GM12872 (cell line): ENCODE measurements at regions not wholly inside any gene's neighbourhood (a gene's known extent, or its start where the extent isn't known, plus 50 kb on each side); places are given as distances from the start of the nearest gene placed in this dataset.

Experiments
- TF ChIP-seq, protein P1 (sequence below): IDR thresholded peaks from 3 replicates; pipeline ENCODE4 v1.5.1; 2011; ENCODE audit warnings: low read depth, mild to moderate bottlenecking, low read length, moderate library complexity; ENCODE audit not compliant: insufficient read depth

DNA sequence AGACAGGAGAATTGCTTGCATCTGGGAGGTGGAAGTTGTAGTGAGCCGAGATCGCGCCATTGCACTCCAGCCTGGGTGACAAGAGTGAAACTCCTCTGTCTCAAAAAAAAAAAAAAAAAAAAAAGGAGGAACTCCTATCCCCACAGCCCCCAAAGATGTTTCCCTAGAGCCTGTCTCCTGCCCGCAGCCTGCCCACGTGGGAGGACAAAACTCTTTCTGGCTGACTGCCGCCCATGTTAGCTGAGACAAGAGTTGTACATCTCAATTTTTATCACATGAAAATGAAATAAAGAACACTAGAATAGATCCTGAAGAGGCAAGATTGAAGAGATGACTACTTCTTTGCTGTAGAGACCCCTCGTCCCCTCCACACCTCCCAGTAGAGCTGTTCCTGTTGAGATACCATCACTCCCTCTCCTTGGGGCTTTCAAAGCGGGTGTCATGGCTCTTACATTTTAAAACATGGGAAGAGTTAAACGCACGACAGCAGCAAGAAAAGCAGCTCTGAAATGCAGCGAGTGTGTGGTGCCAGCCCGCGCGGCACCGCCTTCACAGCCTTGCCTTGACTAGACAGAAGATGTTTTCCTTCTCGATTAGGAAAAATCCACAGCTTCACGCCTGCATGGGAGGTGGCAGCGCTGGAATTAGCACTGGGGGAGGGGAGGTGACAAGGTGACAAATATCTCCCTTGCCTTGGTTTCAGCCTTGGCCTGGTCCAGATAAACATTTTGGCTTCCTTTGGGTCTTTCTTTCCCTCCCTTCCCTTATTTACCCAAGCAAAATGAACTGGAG lies 253.4 kb upstream of the CSF3R start:
- TF ChIP-seq, protein P1, sequence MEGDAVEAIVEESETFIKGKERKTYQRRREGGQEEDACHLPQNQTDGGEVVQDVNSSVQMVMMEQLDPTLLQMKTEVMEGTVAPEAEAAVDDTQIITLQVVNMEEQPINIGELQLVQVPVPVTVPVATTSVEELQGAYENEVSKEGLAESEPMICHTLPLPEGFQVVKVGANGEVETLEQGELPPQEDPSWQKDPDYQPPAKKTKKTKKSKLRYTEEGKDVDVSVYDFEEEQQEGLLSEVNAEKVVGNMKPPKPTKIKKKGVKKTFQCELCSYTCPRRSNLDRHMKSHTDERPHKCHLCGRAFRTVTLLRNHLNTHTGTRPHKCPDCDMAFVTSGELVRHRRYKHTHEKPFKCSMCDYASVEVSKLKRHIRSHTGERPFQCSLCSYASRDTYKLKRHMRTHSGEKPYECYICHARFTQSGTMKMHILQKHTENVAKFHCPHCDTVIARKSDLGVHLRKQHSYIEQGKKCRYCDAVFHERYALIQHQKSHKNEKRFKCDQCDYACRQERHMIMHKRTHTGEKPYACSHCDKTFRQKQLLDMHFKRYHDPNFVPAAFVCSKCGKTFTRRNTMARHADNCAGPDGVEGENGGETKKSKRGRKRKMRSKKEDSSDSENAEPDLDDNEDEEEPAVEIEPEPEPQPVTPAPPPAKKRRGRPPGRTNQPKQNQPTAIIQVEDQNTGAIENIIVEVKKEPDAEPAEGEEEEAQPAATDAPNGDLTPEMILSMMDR, result no peak

DNA sequence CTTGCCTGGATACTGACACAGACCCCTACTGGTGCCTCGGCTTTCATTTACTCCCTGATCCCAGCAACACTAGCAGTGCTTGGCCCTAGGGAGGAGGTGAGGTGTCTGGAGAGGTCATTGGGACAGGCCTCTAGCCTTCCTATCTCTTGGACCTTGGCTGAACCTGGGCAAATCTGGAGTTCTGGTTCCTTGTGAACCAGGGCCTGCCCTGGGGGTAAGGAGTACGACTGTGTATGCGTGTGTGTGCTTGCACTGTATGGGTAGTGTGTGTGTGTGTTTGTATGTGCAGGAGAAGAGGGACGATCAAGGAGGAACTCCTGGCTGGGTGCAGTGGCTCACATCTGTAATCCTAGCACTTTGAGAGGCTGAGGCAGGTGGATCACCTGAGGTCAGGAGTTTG lies 252.7 kb upstream of the CSF3R start:
- TF ChIP-seq, protein P1, result no peak

DNA sequence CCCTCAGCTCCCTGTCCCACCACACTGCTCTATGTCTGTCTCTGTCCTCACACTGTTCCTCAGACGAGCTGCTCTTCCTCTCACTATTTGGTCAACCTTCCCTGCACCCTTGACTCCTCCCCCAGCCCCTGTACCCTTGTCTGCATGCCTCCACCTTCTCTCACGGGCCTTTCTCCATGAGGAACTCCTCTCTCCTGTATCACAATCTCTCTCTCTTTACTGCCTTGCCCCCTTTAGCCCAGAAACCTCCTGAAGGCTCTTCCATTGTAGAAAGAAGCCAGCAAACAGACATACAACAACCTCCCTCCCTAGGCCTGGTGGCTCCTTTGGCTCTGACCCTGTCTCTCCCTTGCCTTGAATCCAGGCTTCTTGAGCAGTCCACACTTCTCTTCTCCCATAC lies 251.6 kb upstream of the CSF3R start:
- TF ChIP-seq, protein P1, result no peak

DNA sequence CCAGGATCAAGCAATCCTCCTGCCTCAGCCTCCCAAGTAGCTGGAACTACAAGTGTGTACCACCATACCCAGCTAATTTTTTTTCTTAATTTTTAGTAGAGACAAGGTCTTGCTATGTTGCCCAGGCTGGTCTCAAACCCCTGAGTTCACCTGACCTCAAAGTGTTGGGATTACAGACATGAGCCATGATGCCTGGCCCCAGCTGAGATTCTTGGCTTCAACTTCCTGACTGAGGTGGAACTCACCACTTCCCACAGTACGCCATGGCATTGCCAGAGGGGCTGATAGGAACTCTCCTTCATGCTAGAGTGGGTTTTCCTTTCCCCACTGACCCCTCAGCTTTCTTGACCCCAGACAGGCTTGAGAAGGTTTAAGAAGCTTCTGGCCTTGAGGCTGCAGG lies 251.0 kb upstream of the CSF3R start:
- TF ChIP-seq, protein P1, result no peak

DNA sequence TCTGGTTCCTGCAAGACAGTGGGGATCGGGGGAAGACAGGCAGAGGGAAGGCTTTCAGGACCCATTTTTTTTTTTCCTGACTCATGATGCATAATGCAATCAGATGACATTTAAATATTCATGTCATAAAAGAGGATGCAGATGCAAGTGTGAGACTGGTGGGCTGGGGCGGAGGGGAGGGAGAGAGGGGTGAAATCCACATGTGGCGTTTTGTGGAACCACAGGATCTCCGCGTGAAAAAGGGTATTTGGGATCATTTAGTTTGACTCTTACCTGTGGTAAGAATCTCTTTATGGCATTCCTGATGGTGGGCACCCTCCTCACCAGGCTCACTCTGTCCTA lies 249.3 kb upstream of the CSF3R start:
- TF ChIP-seq, protein P1, result no peak

DNA sequence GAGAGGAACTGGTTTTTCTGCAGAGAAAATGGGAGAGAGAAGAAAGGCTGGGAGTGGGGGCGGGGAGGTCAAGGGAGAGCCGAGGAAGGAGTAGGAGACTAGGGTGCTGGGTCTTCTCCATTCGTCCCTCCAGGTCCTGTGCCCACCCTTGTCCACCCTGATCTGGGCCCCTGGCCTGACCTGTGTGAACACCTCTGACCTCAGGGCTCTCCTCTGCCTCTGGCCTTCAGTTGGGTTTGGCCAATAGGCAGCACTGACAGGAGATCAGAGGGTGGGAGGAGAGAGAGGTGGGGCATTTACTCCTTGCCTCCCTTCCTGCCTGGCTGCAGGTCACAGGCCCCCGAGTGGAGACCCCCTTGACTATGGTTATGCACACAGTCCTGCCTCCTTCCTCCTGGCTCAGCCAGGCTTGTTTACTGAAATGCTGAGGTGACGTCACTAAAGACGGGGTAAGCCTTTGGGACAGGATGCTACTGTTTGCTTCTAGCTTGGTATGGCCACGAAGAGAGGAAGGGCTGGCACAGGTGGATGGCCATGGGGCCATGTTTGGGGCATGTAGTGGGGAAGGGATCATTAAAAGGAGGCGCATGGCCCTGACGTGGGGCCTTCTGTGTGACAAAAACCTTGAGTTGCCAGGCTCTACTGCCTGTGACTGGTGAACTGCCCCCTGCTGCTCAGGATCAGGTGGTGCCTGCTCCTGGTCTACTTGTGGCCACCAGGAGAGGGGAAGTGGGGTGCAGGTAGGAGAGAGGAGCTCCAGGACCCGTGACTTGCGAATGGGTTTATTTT lies 248.7 kb upstream of the CSF3R start:
- TF ChIP-seq, protein P1, result peak; percentile 33; the same call in 2 of the 3 replicates

DNA sequence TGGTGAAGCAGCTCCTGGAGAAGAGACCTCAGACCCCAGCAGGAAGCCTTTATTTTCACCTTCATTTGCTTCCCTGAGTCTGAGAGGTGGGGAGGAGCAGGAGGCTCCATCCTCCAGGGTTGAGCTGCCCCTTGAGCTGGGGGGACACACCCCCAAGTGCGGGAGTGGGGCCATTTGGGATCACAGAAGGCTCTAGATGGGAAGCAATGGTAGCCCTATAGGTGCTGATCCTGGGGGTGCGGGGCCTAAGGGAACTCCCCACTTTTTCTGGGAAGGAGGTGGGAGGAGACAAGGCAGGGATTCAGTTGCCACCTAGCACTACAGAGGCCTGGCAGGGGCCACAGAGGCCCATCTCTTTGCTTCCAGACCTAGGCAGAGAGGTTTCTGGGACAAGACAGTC lies 247.9 kb upstream of the CSF3R start:
- TF ChIP-seq, protein P1, result no peak
